Spleen (tissue), 11 donors: ENCODE measurements at regions not wholly inside any gene's neighbourhood (a gene's known extent, or its start where the extent isn't known, plus 50 kb on each side); places are given as distances from the start of the nearest gene placed in this dataset.
A peak's percentile ranks its signal among the peaks of the same experiment; 100 is the strongest.

ENCODE experiments used
- DNase-seq: peaks from one replicate; pipeline ENCODE4 v3.0.0-alpha.2; 2020
- H3K27ac ChIP-seq, 8 donors: fragments of 200-600 bp; sonication (generic) in 7 of 8; 1 replicate in 4 of 8; 2 replicates in 4 of 8; pipeline versions ENCODE4 v1.5.0 to v1.8.0; 2016 to 2021; ENCODE audit warnings: inconsistent platforms in 4 of 8, mild to moderate bottlenecking in 4 of 8, moderate library complexity in 1 of 8
- H3K27me3 ChIP-seq, 7 donors: fragments of 200-600 bp; sonication (generic) in 6 of 7; replicated peaks in 1 of 7; 1 replicate in 4 of 7; 2 replicates in 3 of 7; pipeline versions ENCODE4 v1.5.0 to v1.8.0; 2016 to 2021; ENCODE audit warnings: inconsistent platforms in 3 of 7, mild to moderate bottlenecking in 1 of 7
- H3K36me3 ChIP-seq, 6 donors: fragments of 200-600 bp; sonication (generic) in 5 of 6; 1 replicate in 4 of 6; 2 replicates in 2 of 6; pipeline versions ENCODE4 v1.5.0 to v1.8.0; 2016 to 2021; ENCODE audit warnings: inconsistent platforms in 2 of 6
- H3K4me1 ChIP-seq, 6 donors: fragments of 200-600 bp; sonication (generic) in 5 of 6; 1 replicate in 3 of 6; 2 replicates in 3 of 6; pipeline versions ENCODE4 v1.5.0 to v1.8.0; 2016 to 2021; ENCODE audit warnings: inconsistent platforms in 3 of 6
- H3K4me3 ChIP-seq, 8 donors: fragments of 200-600 bp; sonication (generic) in 7 of 8; 1 replicate in 4 of 8; 2 replicates in 4 of 8; pipeline versions ENCODE4 v1.5.0 to v1.8.0; 2016 to 2021; ENCODE audit warnings: inconsistent platforms in 4 of 8, mild to moderate bottlenecking in 4 of 8, moderate library complexity in 2 of 8
- H3K9me3 ChIP-seq, 8 donors: fragments of 200-600 bp; sonication (generic) in 7 of 8; 1 replicate in 4 of 8; 2 replicates in 4 of 8; pipeline versions ENCODE4 v1.5.0 to v1.8.0; 2016 to 2021; ENCODE audit warnings: inconsistent platforms in 4 of 8
- CTCF ChIP-seq, 11 experiments: fragments of 200-600 bp in 7 of 11; fragments of 450-650 bp in 4 of 11; sonication (generic) in 4 of 11; IDR thresholded peaks in 8 of 11; conservative IDR thresholded peaks in 3 of 11; 1 replicate in 7 of 11; 2 replicates in 4 of 11; pipeline versions ENCODE4 v1.4.0 to v1.8.0; 2016 to 2021; ENCODE audit warnings: antibody characterized with exemption in 11 of 11, inconsistent platforms in 4 of 11, mild to moderate bottlenecking in 1 of 11
- POLR2A ChIP-seq, 3 donors: fragments of 450-650 bp; IDR thresholded peaks; one replicate each; pipeline ENCODE4 v1.5.1; 2017; ENCODE audit warnings: antibody characterized with exemption in 3 of 3, mild to moderate bottlenecking in 1 of 3
- POLR2AphosphoS5 ChIP-seq, 3 donors: sonication (generic); formaldehyde crosslinking; IDR thresholded peaks; one replicate each; pipeline ENCODE4 v1.5.1; 2017; ENCODE audit warnings: antibody characterized with exemption in 3 of 3
- WGBS, 5 donors: extraction: QIAGEN DNeasy Blood & Tissue Kit in 3 of 5; methylation state at CpG; one replicate each; pipeline versions ENCODE4 v1.1.5 to v1.1.7; 2013 to 2018; 5-methylcytosine and 5-hydroxymethylcytosine counted together
- intact Hi-C: fragments of 100-400 bp; cut with DNase I; formaldehyde crosslinking; loops from one replicate; pipeline ENCODE4 v1.15.0; 2023; ENCODE audit warnings: low total_unique reads
- donor health status: healthy with polysubstance abuse.
- donor health status: DM: no; HTN: no; CAD: no; lungs with moderate emphysema.
- donor health status: DM: no; HTN: no; CAD: no.
- donor health status: Bipolar disorder and iron deficiency.
- donor health status: healthy.
- donor health status: DM: no; HTN: no; CAD: no.
- donor health status: DM: yes; HTN: yes; CAD: no.

GRCh38 chr13:88704600-88705275 is 1033.6 kb downstream of the SLITRK5 start:
- Histone ChIP-seq H3K4me3 (peak overlapping the region in 3 of 8 donors; percentile 6 to 24 (median 23)), H3K4me1 (no peaks in the 10 kb centered on the region), H3K27me3 (no peaks in the 10 kb centered on the region), H3K27ac (no peak overlapping the region), H3K9me3 (no peaks in the 10 kb centered on the region), H3K36me3 (no peaks in the 10 kb centered on the region)
- DNase-seq, result no peak
- intact Hi-C loops, result no loop called here
- WGBS, 5 donors, result 41 to 68% (median 53%) methylated on average over 7 of the region's 7 CpGs
- TF ChIP-seq POLR2AphosphoS5 (IDR thresholded peaks at IDR 0.05), result no peak
- no peak for TF ChIP-seq POLR2A (IDR thresholded peaks at IDR 0.05)
- no peak for TF ChIP-seq CTCF (IDR thresholded peaks at IDR 0.05 in 8 of 11, conservative IDR thresholded peaks at IDR 0.05 in 3 of 11)

GRCh38 chr13:88707646-88708045 is 1036.5 kb downstream of the SLITRK5 start:
- no peaks in the 10 kb centered on the region for H3K9me3 ChIP-seq
- H3K4me1 ChIP-seq, result no peaks in the 10 kb centered on the region
- H3K4me3 ChIP-seq, result no peak overlapping the region
- no peaks in the 10 kb centered on the region for H3K27me3 ChIP-seq
- TF ChIP-seq CTCF (IDR thresholded peaks at IDR 0.05 in 8 of 11, conservative IDR thresholded peaks at IDR 0.05 in 3 of 11) (no peak), POLR2A (IDR thresholded peaks at IDR 0.05) (no peak), POLR2AphosphoS5 (IDR thresholded peaks at IDR 0.05) (no peak)
- no peaks in the 10 kb centered on the region for H3K36me3 ChIP-seq
- no peak overlapping the region for H3K27ac ChIP-seq
- no peak for DNase-seq
- intact Hi-C loops, result no loop called here

DNA sequence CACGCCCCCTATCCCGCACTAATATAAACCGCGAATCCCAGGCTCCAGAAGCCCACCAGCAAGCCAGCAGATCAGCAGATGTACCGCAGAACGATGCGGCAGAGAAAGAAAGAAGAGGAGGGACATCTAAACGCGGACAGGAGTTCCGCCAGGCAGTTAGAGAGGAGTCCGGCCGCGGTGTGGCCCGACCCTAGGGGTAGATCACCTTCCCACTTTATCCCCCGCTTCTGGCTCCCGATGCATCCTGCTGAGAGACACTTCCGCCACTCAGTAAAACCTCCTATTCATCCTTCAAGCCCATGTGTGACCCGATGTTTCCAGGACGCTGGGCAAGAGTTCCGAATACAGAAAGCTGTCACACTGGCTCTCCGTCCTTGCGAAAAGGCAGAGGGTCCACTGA is 1046.8 kb downstream of the SLITRK5 start:
- Histone ChIP-seq H3K4me3 (no peak overlapping the region), H3K4me1 (no peaks in the 10 kb centered on the region), H3K27ac (no peak overlapping the region), H3K9me3 (peaks cover 0 to 14% (median 3%) of the 10 kb centered on the region in 8 donors), H3K36me3 (no peaks in the 10 kb centered on the region), H3K27me3 (no peaks in the 10 kb centered on the region)
- peak; percentile 56 for DNase-seq
- WGBS, 5 donors, result 92 to 95% (median 94%) methylated on average over 22 of the region's 22 CpGs
- TF ChIP-seq POLR2A (IDR thresholded peaks at IDR 0.05), result no peak
- TF ChIP-seq POLR2AphosphoS5 (IDR thresholded peaks at IDR 0.05), result no peak
- no peak for TF ChIP-seq CTCF (IDR thresholded peaks at IDR 0.05 in 8 of 11, conservative IDR thresholded peaks at IDR 0.05 in 3 of 11)
- intact Hi-C loops, result no loop called here

DNA sequence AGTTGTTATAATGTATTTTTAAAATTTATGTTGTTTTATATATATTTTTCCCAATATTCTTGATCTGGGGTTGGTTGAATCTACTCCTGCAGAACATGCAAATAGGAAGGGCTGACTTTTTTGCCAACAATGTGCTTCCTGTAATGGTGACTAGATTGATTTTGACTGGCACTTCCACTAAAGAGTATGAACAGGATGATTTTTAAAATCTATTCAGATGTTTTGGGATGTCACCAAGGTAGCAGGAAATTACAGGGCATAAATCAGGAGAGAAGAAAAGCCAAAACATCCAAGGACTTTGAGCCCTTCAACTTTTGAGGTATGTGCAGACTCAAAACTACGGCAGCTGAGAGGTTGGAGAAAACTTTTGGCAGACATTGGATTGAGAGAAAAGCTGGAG is 1047.6 kb downstream of the SLITRK5 start:
- H3K27ac ChIP-seq, result no peak overlapping the region
- no peak for DNase-seq
- intact Hi-C loops, result no loop called here
- WGBS, 5 donors, result 62 to 75% (median 70%) methylated on average over 1 of the region's 1 CpG
- peaks cover 0 to 20% (median 3%) of the 10 kb centered on the region in 8 donors for H3K9me3 ChIP-seq
- no peaks in the 10 kb centered on the region for H3K36me3 ChIP-seq
- no peak overlapping the region for H3K4me3 ChIP-seq
- no peaks in the 10 kb centered on the region for H3K4me1 ChIP-seq
- no peaks in the 10 kb centered on the region for H3K27me3 ChIP-seq
- no peak for TF ChIP-seq CTCF (IDR thresholded peaks at IDR 0.05 in 8 of 11, conservative IDR thresholded peaks at IDR 0.05 in 3 of 11)
- TF ChIP-seq POLR2AphosphoS5 (IDR thresholded peaks at IDR 0.05), result no peak
- TF ChIP-seq POLR2A (IDR thresholded peaks at IDR 0.05), result no peak
